CD4-positive, alpha-beta T cell (primary cell): ENCODE measurements at regions not wholly inside any gene's neighbourhood (a gene's known extent, or its start where the extent isn't known, plus 50 kb on each side); places are given as distances from the start of the nearest gene placed in this dataset.

Experiments used
- ATAC-seq: fragments of 200-7000 bp; cut with Tn5 transposase; one replicate; pipeline ENCODE4 v1.10.0; 2022; ENCODE audit warnings: mild to moderate bottlenecking; ENCODE audit not compliant: poor library complexity
- CTCF ChIA-PET: fragments of 350-600 bp; sonication (Branson Sonifier 250); formaldehyde crosslinking; loops from one replicate; lab custom pipeline; 2021; ENCODE audit warnings: antibody characterized with exemption, inconsistent platforms; lab: Charles Lee
- POLR2A ChIA-PET: fragments of 350-600 bp; sonication (Branson Sonifier 250); formaldehyde crosslinking; loops from one replicate; lab custom pipeline; 2021; ENCODE audit warnings: antibody characterized with exemption, inconsistent platforms; lab: Charles Lee
- DNase-seq, 14 experiments: peaks; one replicate each; pipeline ENCODE4 v3.0.0-alpha.2; 2013 to 2020; ENCODE audit warnings: mixed read lengths in 2 of 14
- H3K27ac ChIP-seq, 2 donors: one replicate each; pipeline versions ENCODE4 v1.5.1 to v1.7.0; 2013; ENCODE audit warnings: low read length in 2 of 2, low read depth in 1 of 2, mild to moderate bottlenecking in 1 of 2
- H3K27me3 ChIP-seq, 2 experiments: 1 replicate in 1 of 2; 2 replicates in 1 of 2; pipeline versions ENCODE4 v1.6.1 to v1.7.0; 2013; ENCODE audit warnings: low read length in 2 of 2, control low read depth in 1 of 2, mild to moderate bottlenecking in 1 of 2, moderate library complexity in 1 of 2; ENCODE audit not compliant: insufficient read depth in 2 of 2, control insufficient read depth in 1 of 2
- H3K36me3 ChIP-seq: one replicate; pipeline ENCODE4 v1.6.1; 2013; ENCODE audit warnings: low read length, control low read depth; ENCODE audit not compliant: insufficient read depth
- H3K4me1 ChIP-seq: one replicate; pipeline ENCODE4 v1.6.1; 2013; ENCODE audit warnings: low read length, control low read depth; ENCODE audit not compliant: insufficient read depth
- H3K4me3 ChIP-seq: one replicate; pipeline ENCODE4 v1.5.1; 2013; ENCODE audit warnings: mild to moderate bottlenecking, low read length, moderate library complexity
- H3K9me3 ChIP-seq, 2 experiments: 1 replicate in 1 of 2; 2 replicates in 1 of 2; pipeline versions ENCODE4 v1.6.1 to v1.7.0; 2013; ENCODE audit warnings: low read length in 2 of 2, mild to moderate bottlenecking in 2 of 2, control low read depth in 1 of 2, moderate library complexity in 1 of 2; ENCODE audit not compliant: control insufficient read depth in 1 of 2, insufficient read depth in 1 of 2
- H3K27ac Mint-ChIP-seq: one replicate; pipeline ENCODE4 v1.8.0; 2020; ENCODE audit warnings: mixed read lengths
- H3K27me3 Mint-ChIP-seq: one replicate; pipeline ENCODE4 v1.8.0; 2021; ENCODE audit warnings: mixed read lengths
- H3K36me3 Mint-ChIP-seq: one replicate; pipeline ENCODE4 v1.8.0; 2021; ENCODE audit warnings: low read depth, mixed read lengths
- H3K4me1 Mint-ChIP-seq: one replicate; pipeline ENCODE4 v1.8.0; 2021; ENCODE audit warnings: low read depth, mixed read lengths
- H3K4me3 Mint-ChIP-seq: one replicate; pipeline ENCODE4 v1.8.0; 2020; ENCODE audit warnings: mild to moderate bottlenecking, mixed read lengths
- H3K9me3 Mint-ChIP-seq: one replicate; pipeline ENCODE4 v1.8.0; 2020; ENCODE audit warnings: mixed read lengths
- CTCF ChIP-seq: fragments of 200-600 bp; IDR thresholded peaks from one replicate; pipeline ENCODE4 v1.8.0; 2022; ENCODE audit warnings: antibody characterized with exemption, mild to moderate bottlenecking
- intact Hi-C, 2 experiments: fragments of 100-400 bp; cut with DNase I in 1 of 2; cut with micrococcal nuclease in 1 of 2; formaldehyde crosslinking; loops; one replicate each; pipeline versions ENCODE4 v1.15.1 to v1.9.0; 2023 to 2025; cut with DNase I, micrococcal nuclease

- no peak overlapping the region for H3K27ac Mint-ChIP-seq
- POLR2A ChIA-PET: no interaction called here
- Histone ChIP-seq H3K4me1 (no peaks in the 10 kb centered on the region), H3K36me3 (no peaks in the 10 kb centered on the region), H3K27ac (no peak overlapping the region), H3K27me3 (no peaks in the 10 kb centered on the region), H3K9me3 (peaks cover 0 to 5% of the 10 kb centered on the region in 2 experiments), H3K4me3 (no peak overlapping the region)
- DNase-seq: no peak
- H3K36me3 Mint-ChIP-seq: no peaks in the 10 kb centered on the region
- no peak overlapping the region for H3K4me3 Mint-ChIP-seq
- CTCF ChIA-PET: no interaction called here
- H3K27me3 Mint-ChIP-seq: no peaks in the 10 kb centered on the region
- intact Hi-C loops: no loop called here
- H3K9me3 Mint-ChIP-seq: peaks cover 13% of the 10 kb centered on the region
- TF ChIP-seq CTCF: no peak
- H3K4me1 Mint-ChIP-seq: no peaks in the 10 kb centered on the region
- ATAC-seq: no peak
Observed at GRCh38 chr11:39571081-39571480, 1888.4 kb downstream of the LRRC4C start.

GRCh38 chr11:39570526-39570925 lies 1888.9 kb downstream of the LRRC4C start:
- Mint-ChIP-seq H3K27me3 (no peaks in the 10 kb centered on the region), H3K27ac (no peak overlapping the region), H3K36me3 (no peaks in the 10 kb centered on the region), H3K4me3 (no peak overlapping the region), H3K4me1 (no peaks in the 10 kb centered on the region), H3K9me3 (peaks cover 15% of the 10 kb centered on the region)
- no peaks in the 10 kb centered on the region for H3K36me3 ChIP-seq
- no peak overlapping the region for H3K27ac ChIP-seq
- ATAC-seq: no peak
- ChIA-PET POLR2A (no interaction called here), CTCF (no interaction called here)
- no peak for TF ChIP-seq CTCF
- no peaks in the 10 kb centered on the region for H3K27me3 ChIP-seq
- no peaks in the 10 kb centered on the region for H3K4me1 ChIP-seq
- peaks cover 0 to 5% of the 10 kb centered on the region in 2 experiments for H3K9me3 ChIP-seq
- intact Hi-C loops: no loop called here
- no peak for DNase-seq
- no peak overlapping the region for H3K4me3 ChIP-seq

GRCh38 chr11:39569789-39570188 lies 1889.7 kb downstream of the LRRC4C start:
- no peak overlapping the region for H3K27ac ChIP-seq
- peaks cover 0 to 5% of the 10 kb centered on the region in 2 experiments for H3K9me3 ChIP-seq
- ChIA-PET POLR2A (no interaction called here), CTCF (no interaction called here)
- Mint-ChIP-seq H3K27ac (no peak overlapping the region), H3K4me3 (no peak overlapping the region), H3K36me3 (no peaks in the 10 kb centered on the region), H3K4me1 (no peaks in the 10 kb centered on the region), H3K27me3 (no peaks in the 10 kb centered on the region), H3K9me3 (peaks cover 15% of the 10 kb centered on the region)
- no peaks in the 10 kb centered on the region for H3K36me3 ChIP-seq
- H3K4me3 ChIP-seq: no peak overlapping the region
- TF ChIP-seq CTCF: no peak
- no peaks in the 10 kb centered on the region for H3K27me3 ChIP-seq
- ATAC-seq (no peak), DNase-seq (no peak)
- H3K4me1 ChIP-seq: no peaks in the 10 kb centered on the region
- intact Hi-C loops: no loop called here
